IMR-90 (cell line): ENCODE measurements at regions not wholly inside any gene's neighbourhood (a gene's known extent, or its start where the extent isn't known, plus 50 kb on each side); places are given as distances from the start of the nearest gene placed in this dataset.

Experiments used
- ATAC-seq: fragments of 200-7000 bp; cut with Tn5 transposase; 2 replicates; pipeline ENCODE4 v1.9.1; 2020; ENCODE audit warnings: low read depth, mild to moderate bottlenecking, moderate library complexity
- BruUV-seq: library from RNA; stranded (reverse); fragments of 400-500 nt; replicated peaks from 2 replicates; lab custom pipeline; 2021; lab: Mats Ljungman, UMichigan
- CTCF ChIA-PET: fragments of 300-600 bp; formaldehyde crosslinking; extraction: SDS; loops from one replicate; lab custom pipeline; 2021; ENCODE audit warnings: antibody characterized with exemption; lab: Yijun Ruan, JAX
- POLR2A ChIA-PET: fragments of 300-600 bp; sonication (Branson Sonifier 250); formaldehyde crosslinking; loops from one replicate; lab custom pipeline; 2022; ENCODE audit warnings: antibody characterized with exemption; ENCODE audit not compliant: unreplicated experiment; lab: Charles Lee
- DNase-seq: peaks from one replicate; pipeline ENCODE4 v3.0.0; 2013
- H2AFZ ChIP-seq: replicated peaks from 2 replicates; pipeline ENCODE3; 2013; ENCODE audit warnings: low read length, mild to moderate bottlenecking; ENCODE audit not compliant: poor library complexity
- H2AK5ac ChIP-seq: 2 replicates; pipeline ENCODE4 v1.6.1; 2013; ENCODE audit warnings: low read depth, low read length, inconsistent platforms
- H2AK9ac ChIP-seq: replicated peaks from 2 replicates; pipeline ENCODE3; 2013; ENCODE audit warnings: mild to moderate bottlenecking, low read depth, low read length, moderate library complexity; ENCODE audit not compliant: poor library complexity
- H2BK120ac ChIP-seq: 2 replicates; pipeline ENCODE4 v1.6.1; 2013; ENCODE audit warnings: low read depth, low read length, inconsistent platforms
- H2BK15ac ChIP-seq: 3 replicates; pipeline ENCODE4 v1.6.1; 2013; ENCODE audit warnings: low read depth, low read length, inconsistent platforms
- H2BK20ac ChIP-seq: 2 replicates; pipeline ENCODE4 v1.6.1; 2013; ENCODE audit warnings: low read depth, mild to moderate bottlenecking, inconsistent platforms, low read length, moderate library complexity
- H2BK5ac ChIP-seq: 2 replicates; pipeline ENCODE4 v1.6.1; 2013; ENCODE audit warnings: mild to moderate bottlenecking, low read depth, low read length, inconsistent platforms; ENCODE audit not compliant: poor library complexity, severe bottlenecking
- H3K14ac ChIP-seq: replicated peaks from 2 replicates; pipeline ENCODE4 v1.6.1; 2013; ENCODE audit warnings: low read depth, low read length, inconsistent platforms
- H3K18ac ChIP-seq: 2 replicates; pipeline ENCODE4 v1.6.1; 2013; ENCODE audit warnings: low read depth, low read length, control low read depth
- H3K23ac ChIP-seq: 2 replicates; pipeline ENCODE4 v1.6.1; 2013; ENCODE audit warnings: low read depth, low read length, inconsistent platforms
- H3K27ac ChIP-seq: 2 replicates; pipeline ENCODE4 v1.5.1; 2013; ENCODE audit warnings: mild to moderate bottlenecking, control low read depth, low read length; ENCODE audit not compliant: insufficient read depth
- H3K27me3 ChIP-seq: 2 replicates; pipeline ENCODE4 v1.6.1; 2013; ENCODE audit warnings: low read length; ENCODE audit not compliant: control insufficient read depth, insufficient read depth
- H3K36me3 ChIP-seq: 2 replicates; pipeline ENCODE4 v1.6.1; 2013; ENCODE audit warnings: low read length, mixed read lengths; ENCODE audit not compliant: control insufficient read depth, insufficient read depth
- H3K4ac ChIP-seq: 2 replicates; pipeline ENCODE4 v1.6.1; 2013; ENCODE audit warnings: low read depth, low read length, inconsistent platforms
- H3K4me1 ChIP-seq: 2 replicates; pipeline ENCODE4 v1.6.1; 2013; ENCODE audit warnings: low read length, mixed read lengths; ENCODE audit not compliant: control insufficient read depth, insufficient read depth
- H3K4me2 ChIP-seq: 2 replicates; pipeline ENCODE4 v1.6.1; 2013; ENCODE audit warnings: low read depth, mild to moderate bottlenecking, control low read depth, low read length, moderate library complexity
- H3K4me3 ChIP-seq: 2 replicates; pipeline ENCODE4 v1.5.1; 2013; ENCODE audit warnings: low read depth, mild to moderate bottlenecking, control low read depth, low read length, moderate library complexity; ENCODE audit not compliant: insufficient read depth
- H3K56ac ChIP-seq: 2 replicates; pipeline ENCODE4 v1.6.1; 2013; ENCODE audit warnings: low read length, inconsistent platforms; ENCODE audit not compliant: insufficient read depth; ENCODE audit errors: extremely low read depth
- H3K79me1 ChIP-seq, 2 experiments: 2 replicates each; pipeline ENCODE4 v1.6.1; 2013; ENCODE audit warnings: low read length in 2 of 2, inconsistent platforms in 1 of 2, low read depth in 1 of 2
- H3K9ac ChIP-seq: 2 replicates; pipeline ENCODE4 v1.6.1; 2013; ENCODE audit warnings: low read depth, low read length, control low read depth
- H3K9me1 ChIP-seq: 2 replicates; pipeline ENCODE4 v1.6.1; 2013; ENCODE audit warnings: low read length, inconsistent platforms; ENCODE audit not compliant: insufficient read depth
- H3K9me3 ChIP-seq: 2 replicates; pipeline ENCODE4 v1.6.1; 2013; ENCODE audit warnings: low read length; ENCODE audit not compliant: control insufficient read depth, insufficient read depth
- H4K20me1 ChIP-seq: 2 replicates; pipeline ENCODE4 v1.6.1; 2013; ENCODE audit warnings: low read length, inconsistent platforms; ENCODE audit not compliant: insufficient read depth
- H4K5ac ChIP-seq: 2 replicates; pipeline ENCODE4 v1.6.1; 2013; ENCODE audit warnings: mild to moderate bottlenecking, low read depth, low read length, control low read depth
- H4K8ac ChIP-seq, 2 experiments: 2 replicates each; pipeline ENCODE4 v1.6.1; 2013; ENCODE audit warnings: low read depth in 2 of 2, low read length in 2 of 2, control low read depth in 1 of 2, inconsistent platforms in 1 of 2
- H4K91ac ChIP-seq: 2 replicates; pipeline ENCODE4 v1.6.1; 2013; ENCODE audit warnings: low read depth, low read length, inconsistent platforms; ENCODE audit not compliant: insufficient read depth
- BHLHE40 ChIP-seq: fragments of 150-350 bp; IDR thresholded peaks from 2 replicates; pipeline ENCODE4 v1.6.1; 2016; ENCODE audit warnings: mild to moderate bottlenecking, low read depth, low read length
- MAFK ChIP-seq: IDR thresholded peaks from 2 replicates; pipeline ENCODE4 v1.6.1; 2012; ENCODE audit warnings: low read depth, low read length, improper control_type of control experiment
- MXI1 ChIP-seq: IDR thresholded peaks from 2 replicates; pipeline ENCODE4 v1.6.1; 2012; ENCODE audit warnings: low read depth, mild to moderate bottlenecking, low read length, moderate library complexity, borderline replicate concordance
- RAD21 ChIP-seq: IDR thresholded peaks from 2 replicates; pipeline ENCODE4 v1.6.1; 2012; ENCODE audit warnings: low read length, improper control_type of control experiment
- RCOR1 ChIP-seq: IDR thresholded peaks from 2 replicates; pipeline ENCODE4 v1.6.1; 2012; ENCODE audit warnings: mild to moderate bottlenecking, low read length, improper control_type of control experiment; ENCODE audit not compliant: insufficient replicate concordance
- SMC3 ChIP-seq: fragments of 150-350 bp; IDR thresholded peaks from 2 replicates; pipeline ENCODE4 v1.6.1; 2016; ENCODE audit warnings: low read depth, mild to moderate bottlenecking, antibody characterized with exemption, low read length, moderate library complexity
- WGBS, 2 experiments: methylation state at CpG; one replicate each; pipeline versions ENCODE4 v1.1.5 to v1.1.7; 2013; ENCODE audit warnings: missing lambda C conversion rate in 2 of 2; ENCODE audit not compliant: insufficient read length in 1 of 2; ENCODE audit errors: extremely low coverage in 2 of 2; 5-methylcytosine and 5-hydroxymethylcytosine counted together
- dilution Hi-C: fragments of 300-500 bp; cut with HindIII; formaldehyde crosslinking; loops from one replicate; pipeline ENCODE4 v1.14.3; 2018; ENCODE audit warnings: low sequenced_read_pairs; ENCODE audit not compliant: unreplicated experiment
- in situ Hi-C: fragments of 300-500 bp; cut with MboI; formaldehyde crosslinking; loops from 3 replicates; pipeline ENCODE4 v1.14.3; 2019; ENCODE audit warnings: low sequenced_read_pairs, inconsistent platforms, mixed read lengths
- intact Hi-C: fragments of 100-400 bp; cut with micrococcal nuclease; formaldehyde crosslinking; loops from 2 replicates; pipeline ENCODE4 v1.10.0; 2022

GRCh38 chr9:14500705-14501104, 186.8 kb upstream of the NFIB start:
- no peaks in the 10 kb centered on the region for H3K4me1 ChIP-seq
- H4K91ac ChIP-seq, result no peak overlapping the region
- no peak overlapping the region for H3K14ac ChIP-seq
- no peak overlapping the region for H3K23ac ChIP-seq
- BruUV-seq, result no TSS peak
- H2AK9ac ChIP-seq, result no peak overlapping the region
- in situ Hi-C loops, result no loop called here
- H3K18ac ChIP-seq, result no peak overlapping the region
- no peaks in the 10 kb centered on the region for H3K27me3 ChIP-seq
- ChIA-PET POLR2A (no interaction called here), CTCF (no interaction called here)
- H4K5ac ChIP-seq, result no peak overlapping the region
- no peak overlapping the region for H3K9ac ChIP-seq
- no peak overlapping the region for H2BK15ac ChIP-seq
- H2BK120ac ChIP-seq, result no peak overlapping the region
- TF ChIP-seq MXI1 (no peak), BHLHE40 (no peak), SMC3 (no peak), RAD21 (no peak), MAFK (no peak), RCOR1 (no peak)
- H3K4me2 ChIP-seq, result no peak overlapping the region
- H2BK5ac ChIP-seq, result no peak overlapping the region
- H3K9me1 ChIP-seq, result no peaks in the 10 kb centered on the region
- no peaks in the 10 kb centered on the region for H3K36me3 ChIP-seq
- WGBS, 2 experiments, result 60% methylated on average over 1 of the region's 9 CpGs; no CpG with 5 or more reads in 1 of the 2 experiments
- intact Hi-C loops, result no loop called here
- no peak overlapping the region for H3K56ac ChIP-seq
- H2BK20ac ChIP-seq, result no peak overlapping the region
- H3K4ac ChIP-seq, result no peak overlapping the region
- H4K8ac ChIP-seq, result no peak overlapping the region
- H3K79me1 ChIP-seq, result no peaks in the 10 kb centered on the region
- no peaks in the 10 kb centered on the region for H4K20me1 ChIP-seq
- DNase-seq (no peak), ATAC-seq (no peak)
- H3K4me3 ChIP-seq, result no peak overlapping the region
- no peak overlapping the region for H2AFZ ChIP-seq
- no peak overlapping the region for H2AK5ac ChIP-seq
- dilution Hi-C loops, result no loop called here
- no peak overlapping the region for H3K27ac ChIP-seq
- H3K9me3 ChIP-seq, result no peaks in the 10 kb centered on the region
